Fibroblast of mammary gland (primary cell): ENCODE measurements at regions not wholly inside any gene's neighbourhood (a gene's known extent, or its start where the extent isn't known, plus 50 kb on each side); places are given as distances from the start of the nearest gene placed in this dataset.

Experiments used
- DNase-seq: peaks from one replicate; pipeline ENCODE4 v3.0.0-alpha.2; 2010; ENCODE audit warnings: low read depth
- H3K4me3 ChIP-seq: 2 replicates; pipeline ENCODE4 v1.5.1; 2011; ENCODE audit warnings: low read depth, mild to moderate bottlenecking, low read length, moderate library complexity; ENCODE audit not compliant: control insufficient read depth
- CTCF ChIP-seq: conservative IDR thresholded peaks from 2 replicates; pipeline ENCODE4 v1.5.1; 2011; ENCODE audit warnings: low read depth, low read length, inconsistent platforms; ENCODE audit not compliant: control insufficient read depth, insufficient read depth

GRCh38 chr10:2728087-2728486 is 339.3 kb upstream of the PFKP start:
- DNase-seq: no peak
- no peak for TF ChIP-seq CTCF

GRCh38 chr10:2716596-2716995 is 350.8 kb upstream of the PFKP start:
- no peak for TF ChIP-seq CTCF
- DNase-seq: no peak
- H3K4me3 ChIP-seq: no peak overlapping the region

More at GRCh38 chr10:2728087-2728486, 339.3 kb upstream of the PFKP start:
- no peak overlapping the region for H3K4me3 ChIP-seq

- TF ChIP-seq CTCF: no peak
- DNase-seq: no peak
- H3K4me3 ChIP-seq: no peak overlapping the region
Measured at GRCh38 chr10:2714597-2714996, 352.8 kb upstream of the PFKP start.

- no peak overlapping the region for H3K4me3 ChIP-seq
- DNase-seq: no peak
- TF ChIP-seq CTCF: no peak
Measured at GRCh38 chr10:2703953-2704352, 363.4 kb upstream of the PFKP start.

GRCh38 chr10:2701802-2702201 is 365.5 kb upstream of the PFKP start:
- DNase-seq: no peak
- no peak overlapping the region for H3K4me3 ChIP-seq
- TF ChIP-seq CTCF: no peak

GRCh38 chr10:2700626-2701305 is 366.6 kb upstream of the PFKP start:
- no peak overlapping the region for H3K4me3 ChIP-seq
- DNase-seq: no peak
- no peak for TF ChIP-seq CTCF

DNA sequence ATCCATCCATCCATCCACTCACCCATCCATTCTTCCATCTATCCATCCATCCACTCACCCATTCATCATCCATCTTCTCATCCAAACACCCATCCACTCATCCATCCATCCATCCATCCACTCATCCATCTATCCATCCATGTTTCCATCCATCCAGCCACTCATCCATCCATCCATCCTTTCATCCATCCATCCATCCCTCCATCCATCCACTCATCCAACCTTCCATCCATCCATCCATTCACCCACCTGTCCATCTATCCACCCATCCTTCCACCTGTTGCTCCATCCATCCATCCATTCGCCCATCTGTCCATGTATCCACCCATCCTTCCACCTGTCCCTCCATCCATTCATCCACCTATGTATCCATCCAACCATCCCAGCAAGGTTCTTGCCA is 378.4 kb upstream of the PFKP start:
- TF ChIP-seq CTCF: no peak
- DNase-seq: no peak
- no peak overlapping the region for H3K4me3 ChIP-seq
